Effector memory CD4-positive, alpha-beta T cell (primary cell): ENCODE measurements at regions not wholly inside any gene's neighbourhood (a gene's known extent, or its start where the extent isn't known, plus 50 kb on each side); places are given as distances from the start of the nearest gene placed in this dataset.

ENCODE experiments used
- DNase-seq, 3 donors: peaks; one replicate each; pipeline ENCODE4 v3.0.0-alpha.2; 2020
- H3K27ac ChIP-seq: 2 replicates; pipeline ENCODE4 v1.7.0; 2013; ENCODE audit warnings: mild to moderate bottlenecking, low read length, moderate library complexity; ENCODE audit not compliant: insufficient read depth, poor library complexity, severe bottlenecking
- H3K27me3 ChIP-seq: replicated peaks from 2 replicates; pipeline ENCODE4 v1.7.0; 2013; ENCODE audit warnings: mild to moderate bottlenecking, low read length; ENCODE audit not compliant: insufficient read depth, control insufficient read depth, poor library complexity, severe bottlenecking
- H3K36me3 ChIP-seq: 2 replicates; pipeline ENCODE4 v1.7.0; 2013; ENCODE audit warnings: mild to moderate bottlenecking, low read length, moderate library complexity; ENCODE audit not compliant: control insufficient read depth, insufficient read depth
- H3K4me1 ChIP-seq: 2 replicates; pipeline ENCODE4 v1.7.0; 2013; ENCODE audit warnings: low read length, mild to moderate bottlenecking; ENCODE audit not compliant: control insufficient read depth, insufficient read depth, poor library complexity, severe bottlenecking
- H3K4me3 ChIP-seq: 2 replicates; pipeline ENCODE4 v1.7.0; 2013; ENCODE audit warnings: low read length, low read depth, mild to moderate bottlenecking; ENCODE audit not compliant: insufficient read depth, poor library complexity, severe bottlenecking
- H3K9me3 ChIP-seq: 2 replicates; pipeline ENCODE4 v1.7.0; 2013; ENCODE audit warnings: mild to moderate bottlenecking, low read length, moderate library complexity; ENCODE audit not compliant: control insufficient read depth

DNA sequence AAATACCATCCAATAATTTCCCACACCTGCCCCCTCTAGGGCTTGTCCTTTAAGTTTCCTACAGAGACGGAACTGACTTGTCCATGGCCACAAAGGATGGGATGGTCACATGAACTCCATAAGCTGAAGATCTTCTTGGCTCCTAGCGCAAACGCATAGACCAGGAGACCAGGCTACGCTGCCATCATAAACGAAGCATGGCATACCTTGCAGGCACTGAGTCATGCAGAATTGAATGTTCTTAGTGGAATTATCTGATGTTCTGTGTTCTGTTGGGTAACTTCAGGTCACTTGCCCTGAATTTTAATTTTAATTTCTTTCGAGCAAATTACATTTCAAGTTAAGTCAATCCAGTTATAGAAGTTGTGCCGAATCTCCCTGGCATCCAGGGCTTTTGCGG lies 96.4 kb upstream of the STARD13 start:
- no peaks in the 10 kb centered on the region for H3K4me1 ChIP-seq
- H3K27ac ChIP-seq = no peak overlapping the region
- no peaks in the 10 kb centered on the region for H3K36me3 ChIP-seq
- H3K27me3 ChIP-seq = no peaks in the 10 kb centered on the region
- no peak overlapping the region for H3K4me3 ChIP-seq
- no peak for DNase-seq
- H3K9me3 ChIP-seq = no peaks in the 10 kb centered on the region

DNA sequence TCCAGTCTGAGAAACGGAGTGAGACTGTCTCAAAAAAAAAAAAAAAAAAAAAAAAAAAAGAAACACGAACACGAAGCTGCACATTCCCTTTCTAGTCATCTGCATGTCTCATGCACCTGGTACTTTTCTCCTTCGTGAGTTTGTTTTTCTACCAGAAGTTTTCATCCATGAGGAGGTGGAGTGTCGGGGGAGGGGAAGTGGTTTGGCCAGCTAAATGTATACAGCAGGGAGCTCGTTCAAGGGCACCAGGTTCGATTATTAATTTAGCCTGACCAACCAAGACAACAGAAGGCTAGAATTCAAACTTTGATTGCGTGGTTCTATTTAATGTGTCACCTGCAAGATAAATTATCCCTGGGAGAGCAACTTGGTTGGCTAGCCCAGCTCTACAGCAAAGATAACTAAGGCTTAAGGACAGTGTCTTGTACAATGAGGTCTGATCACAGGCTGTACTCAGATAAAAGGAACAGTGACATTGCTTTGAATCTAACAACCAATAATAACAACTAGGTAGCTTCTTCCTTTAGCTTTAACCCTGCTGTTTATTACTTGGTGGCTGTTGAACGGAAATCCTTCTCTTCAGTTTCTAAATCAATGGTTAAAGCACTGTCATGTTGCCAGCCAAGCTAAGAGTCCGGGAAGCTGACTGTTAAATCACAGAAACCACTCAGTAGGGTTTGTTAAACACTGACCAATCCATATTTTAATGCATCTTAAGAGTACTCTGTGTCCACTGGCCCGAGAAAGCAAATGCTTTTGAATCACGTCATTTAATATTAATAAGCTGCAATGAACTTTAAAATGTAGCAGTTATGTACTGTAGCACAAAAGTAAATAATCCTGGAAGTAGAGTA lies 98.4 kb upstream of the STARD13 start:
- Histone ChIP-seq H3K27me3 (no peaks in the 10 kb centered on the region), H3K27ac (no peak overlapping the region), H3K9me3 (no peaks in the 10 kb centered on the region), H3K4me1 (no peaks in the 10 kb centered on the region), H3K4me3 (no peak overlapping the region), H3K36me3 (no peaks in the 10 kb centered on the region)
- no peak for DNase-seq

DNA sequence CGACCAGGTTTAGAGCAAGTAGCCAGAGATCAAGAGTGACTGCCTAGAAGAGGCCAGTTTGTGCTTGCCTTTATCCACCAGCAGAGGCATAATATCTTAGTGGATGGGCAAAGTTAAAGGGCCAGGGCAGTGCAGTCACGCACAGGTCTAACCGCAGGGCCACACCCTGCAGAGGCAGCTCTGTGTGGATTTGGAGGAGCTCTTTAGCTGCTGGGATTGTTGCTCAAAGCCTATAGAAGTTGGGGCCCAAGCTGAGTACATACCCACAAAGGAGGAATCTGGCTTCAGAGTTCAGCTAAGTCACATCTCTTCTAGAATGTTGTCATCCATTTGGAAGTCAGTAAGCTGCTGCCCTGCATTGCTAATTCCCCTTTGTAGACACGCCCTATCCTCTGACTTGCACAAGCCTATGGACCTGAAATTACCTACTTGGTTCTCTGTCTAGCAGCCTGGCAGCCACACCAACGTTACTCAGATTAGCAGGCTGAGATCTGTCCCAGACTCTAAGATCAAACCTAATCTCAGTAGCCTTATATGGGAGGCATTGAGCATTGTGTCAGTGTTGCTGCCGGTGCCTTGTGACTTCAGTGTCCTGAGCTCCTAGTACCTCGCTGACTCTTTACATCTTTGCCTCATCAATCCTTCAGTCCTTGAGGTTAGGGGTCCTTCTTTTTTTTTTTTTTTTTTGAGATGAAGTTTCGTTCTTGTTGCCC lies 102.9 kb upstream of the STARD13 start:
- DNase-seq = no peak
- Histone ChIP-seq H3K27me3 (no peaks in the 10 kb centered on the region), H3K27ac (no peak overlapping the region), H3K9me3 (no peaks in the 10 kb centered on the region), H3K4me1 (no peaks in the 10 kb centered on the region), H3K4me3 (no peak overlapping the region), H3K36me3 (no peaks in the 10 kb centered on the region)

DNA sequence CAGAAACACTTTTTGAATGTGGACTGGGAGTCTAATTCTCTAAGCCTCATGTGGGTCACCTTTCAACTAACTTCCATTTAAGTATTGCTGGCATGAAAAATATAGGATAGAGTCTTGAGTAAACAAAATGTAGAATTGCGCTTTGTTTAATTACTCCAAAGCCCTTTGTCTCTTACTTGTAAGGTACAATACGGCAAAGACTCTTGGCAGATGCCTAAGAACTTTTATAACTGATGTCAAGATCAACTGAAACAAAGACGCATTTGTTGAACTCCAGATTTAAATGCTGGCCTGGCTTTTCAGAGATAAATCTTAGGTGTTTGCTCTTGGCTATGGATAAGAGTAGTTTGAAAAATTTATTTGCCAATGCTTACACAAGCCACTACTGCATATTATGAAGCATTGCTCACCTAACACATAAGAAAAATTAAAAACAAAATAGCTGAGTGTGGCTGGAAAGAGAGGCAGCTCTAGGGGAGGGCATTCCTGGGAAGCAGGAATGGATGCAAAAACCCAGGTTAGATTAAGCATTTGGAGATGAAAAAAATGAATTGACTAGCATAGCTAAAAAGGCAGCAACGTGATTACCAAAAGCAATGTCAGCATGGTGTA lies 107.3 kb upstream of the STARD13 start:
- Histone ChIP-seq H3K4me3 (no peak overlapping the region), H3K27ac (no peak overlapping the region), H3K4me1 (no peaks in the 10 kb centered on the region), H3K36me3 (no peaks in the 10 kb centered on the region), H3K9me3 (no peaks in the 10 kb centered on the region), H3K27me3 (no peaks in the 10 kb centered on the region)
- no peak for DNase-seq

DNA sequence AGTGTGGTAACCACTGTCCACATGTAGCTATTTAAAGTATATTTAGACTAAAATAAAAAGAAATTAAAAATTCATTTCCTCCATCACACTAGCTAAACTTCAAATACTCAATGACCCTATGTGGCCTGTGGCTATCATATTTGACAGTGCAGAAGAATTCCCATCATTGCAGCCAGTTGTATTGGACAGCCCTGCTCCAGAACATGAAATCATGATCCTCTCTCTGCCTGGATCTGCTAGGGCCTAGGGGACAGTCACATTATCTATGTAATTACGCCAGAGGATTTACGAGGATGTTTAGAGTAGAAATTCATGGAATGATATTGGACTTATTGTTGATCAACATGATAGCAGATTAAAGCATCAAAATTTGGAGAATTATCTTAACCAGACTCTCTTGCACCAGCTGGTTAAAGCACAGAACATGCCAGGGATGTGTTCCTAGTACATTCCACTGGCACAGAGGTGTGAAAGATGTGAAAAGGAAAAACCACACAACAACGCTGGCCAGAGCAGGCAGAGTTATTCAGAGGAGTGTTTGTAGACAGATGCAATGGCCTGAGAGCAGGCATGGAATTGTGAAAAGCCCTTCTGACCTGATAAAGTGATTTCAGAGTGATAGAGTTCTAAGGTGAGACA lies 108.9 kb upstream of the STARD13 start:
- Histone ChIP-seq H3K4me1 (no peaks in the 10 kb centered on the region), H3K4me3 (no peak overlapping the region), H3K27ac (no peak overlapping the region), H3K36me3 (no peaks in the 10 kb centered on the region), H3K27me3 (no peaks in the 10 kb centered on the region), H3K9me3 (no peaks in the 10 kb centered on the region)
- no peak for DNase-seq

DNA sequence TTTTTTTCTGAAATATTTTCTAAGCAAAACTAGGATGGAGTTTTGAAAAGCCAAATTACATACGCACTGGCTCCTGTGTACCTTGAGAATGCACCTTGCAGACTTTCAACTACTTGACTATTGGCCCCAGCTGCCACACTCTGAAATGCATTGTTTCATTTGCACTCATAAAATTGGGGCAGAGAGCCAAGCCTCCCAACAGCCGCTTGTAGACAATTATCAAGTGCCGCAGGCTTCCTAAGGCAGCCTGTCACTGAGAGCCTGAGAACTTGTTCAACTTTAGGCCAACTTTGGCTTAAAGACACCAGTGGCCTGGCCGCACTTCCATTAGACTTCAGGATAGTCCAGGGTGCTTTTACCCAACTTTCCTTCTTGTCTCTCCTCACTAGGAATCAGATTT lies 115.7 kb upstream of the STARD13 start:
- DNase-seq = no peak
- no peaks in the 10 kb centered on the region for H3K9me3 ChIP-seq

DNA sequence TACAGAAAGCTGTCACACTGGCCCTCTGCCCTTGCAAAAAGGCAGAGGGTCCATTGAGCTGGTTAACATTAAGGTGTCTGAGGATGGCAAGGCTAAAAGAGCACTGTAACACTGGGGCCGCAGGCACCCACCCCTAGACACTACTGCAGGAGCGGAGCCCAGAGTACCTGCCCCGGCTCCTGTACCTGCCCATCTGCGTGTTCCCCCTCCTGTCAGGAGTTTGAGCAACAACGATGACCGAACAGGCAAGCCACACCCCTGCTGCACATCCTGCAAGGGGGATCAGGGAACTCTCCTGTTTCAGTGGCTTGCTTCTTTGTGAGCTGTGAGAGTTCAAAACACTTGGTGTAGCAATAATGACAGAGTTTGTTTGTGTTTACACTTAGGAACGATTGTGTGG lies 117.4 kb upstream of the STARD13 start:
- H3K27ac ChIP-seq = no peak overlapping the region
- no peaks in the 10 kb centered on the region for H3K36me3 ChIP-seq
- H3K4me1 ChIP-seq = no peaks in the 10 kb centered on the region
- no peak overlapping the region for H3K4me3 ChIP-seq
- H3K27me3 ChIP-seq = no peaks in the 10 kb centered on the region
- DNase-seq = no peak
- H3K9me3 ChIP-seq = no peaks in the 10 kb centered on the region

More for the DNA sequence above, 115.7 kb upstream of the STARD13 start:
- H3K36me3 ChIP-seq = no peaks in the 10 kb centered on the region
- no peaks in the 10 kb centered on the region for H3K4me1 ChIP-seq
- H3K4me3 ChIP-seq = no peak overlapping the region
- no peaks in the 10 kb centered on the region for H3K27me3 ChIP-seq
- H3K27ac ChIP-seq = no peak overlapping the region

DNA sequence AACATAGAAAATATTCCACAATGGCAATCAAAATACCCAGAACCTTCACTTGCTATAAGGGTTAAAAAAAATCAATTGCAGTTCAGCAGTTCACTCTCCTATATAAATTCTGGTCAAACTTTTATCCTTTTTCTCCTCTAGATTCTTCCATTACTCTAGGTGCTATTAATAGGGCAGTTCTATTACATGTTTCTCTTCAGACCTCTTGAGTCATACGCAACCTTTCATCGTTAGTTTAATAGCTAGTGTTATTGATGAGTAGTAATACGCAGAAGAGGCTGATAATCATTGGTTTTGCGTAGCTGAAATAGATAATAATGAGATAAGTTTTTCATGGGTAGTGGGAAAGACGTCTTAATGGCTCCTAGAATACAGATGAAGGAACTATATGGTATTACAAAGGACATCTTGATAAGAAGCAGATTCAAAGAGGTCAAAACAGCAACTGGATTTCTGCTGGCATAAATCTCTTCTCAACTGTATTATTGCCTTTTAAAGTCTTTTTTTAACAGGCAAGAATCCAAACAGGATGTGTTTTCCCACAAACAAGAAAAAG lies 118.3 kb upstream of the STARD13 start:
- Histone ChIP-seq H3K9me3 (no peaks in the 10 kb centered on the region), H3K4me1 (no peaks in the 10 kb centered on the region), H3K27me3 (no peaks in the 10 kb centered on the region), H3K27ac (no peak overlapping the region), H3K36me3 (no peaks in the 10 kb centered on the region), H3K4me3 (no peak overlapping the region)
- DNase-seq = no peak

DNA sequence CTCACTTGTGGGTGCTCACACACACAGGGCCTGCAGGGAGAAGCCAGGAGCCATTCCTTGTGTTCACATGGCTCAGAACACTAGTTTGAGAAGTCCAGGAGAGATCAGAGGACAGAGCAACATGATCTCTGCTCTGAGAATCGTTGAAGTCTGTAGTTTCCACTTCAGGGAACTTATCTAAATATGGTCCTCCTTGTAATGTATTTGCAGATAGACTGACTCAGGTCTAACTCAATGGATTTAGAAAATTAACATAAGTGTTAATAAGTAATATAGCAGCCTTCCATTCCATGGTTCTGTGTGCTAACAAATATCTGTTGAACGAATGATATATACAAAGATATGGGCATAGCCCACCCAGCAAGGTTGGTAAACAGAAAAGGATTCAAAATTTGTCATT lies 119.8 kb upstream of the STARD13 start:
- DNase-seq = no peak
- H3K27ac ChIP-seq = no peak overlapping the region
- H3K4me3 ChIP-seq = no peak overlapping the region
- H3K4me1 ChIP-seq = no peaks in the 10 kb centered on the region
- no peaks in the 10 kb centered on the region for H3K9me3 ChIP-seq
- H3K27me3 ChIP-seq = no peaks in the 10 kb centered on the region
- no peaks in the 10 kb centered on the region for H3K36me3 ChIP-seq
